K562 (cell line): ENCODE measurements at regions not wholly inside any gene's neighbourhood (a gene's known extent, or its start where the extent isn't known, plus 50 kb on each side); places are given as distances from the start of the nearest gene placed in this dataset.

Experiments used
- ATAC-seq: fragments of 200-7000 bp; cut with Tn5 transposase; 3 replicates; pipeline ENCODE4 v1.9.1; 2020; ENCODE audit warnings: moderate library complexity
- BruUV-seq: library from RNA; stranded (reverse); fragments of 400-500 nt; replicated peaks from 2 replicates; lab custom pipeline; 2021; lab: Mats Ljungman, UMichigan
- CTCF ChIA-PET: fragments of 300-600 bp; formaldehyde crosslinking; extraction: SDS; loops from one replicate; lab custom pipeline; 2021; ENCODE audit warnings: low intra/inter-chr PET ratio; lab: Yijun Ruan, JAX
- POLR2A ChIA-PET: fragments of 300-600, 350-650 bp; sonication (Branson Sonifier 250); formaldehyde crosslinking; extraction: SDS; loops from one replicate; lab custom pipeline; 2021; ENCODE audit warnings: antibody characterized with exemption, inconsistent platforms; lab: Yijun Ruan, JAX
- DNase-seq, 4 experiments: peaks; one replicate each; pipeline versions ENCODE4 v3.0.0 to v3.0.0-alpha.2; 2011 to 2018; ENCODE audit warnings: low spot score in 3 of 4, mixed read lengths in 3 of 4; ENCODE audit errors: extremely low read depth in 1 of 4
- FAIRE-seq: peaks from 2 replicates; lab custom pipeline; 2011; peaks lifted over from hg19 to GRCh38; lab: Jason Lieb, UNC
- H2AFZ ChIP-seq: 2 replicates; pipeline ENCODE4 v1.6.0; 2011; ENCODE audit warnings: low read depth, low read length, control low read depth, inconsistent platforms
- H3K27ac ChIP-seq: fragments of 200-600 bp; 3 replicates; pipeline ENCODE4 v1.8.0; 2011; ENCODE audit warnings: low read depth, mild to moderate bottlenecking, control low read depth, inconsistent platforms, low read length, moderate library complexity, mixed read lengths; ENCODE audit errors: extremely low read depth
- H3K27me3 ChIP-seq, 2 experiments: fragments of 300-600 bp in 1 of 2; 2 replicates in 1 of 2; 3 replicates in 1 of 2; pipeline versions ENCODE4 v1.6.0 to v1.8.0; 2011; ENCODE audit warnings: inconsistent platforms in 2 of 2, low read length in 2 of 2, mild to moderate bottlenecking in 1 of 2, mixed read lengths in 1 of 2, moderate library complexity in 1 of 2; ENCODE audit not compliant: control insufficient read depth in 2 of 2, insufficient read depth in 2 of 2
- H3K36me3 ChIP-seq: fragments of 300-600 bp; 3 replicates; pipeline ENCODE4 v1.8.0; 2011; ENCODE audit warnings: mild to moderate bottlenecking, low read length, inconsistent platforms; ENCODE audit not compliant: control insufficient read depth, insufficient read depth
- H3K4me1 ChIP-seq, 2 experiments: fragments of 200-600 bp in 1 of 2; replicated peaks in 1 of 2; 2 replicates in 1 of 2; 3 replicates in 1 of 2; pipeline versions ENCODE4 v1.5.1 to v1.8.0; 2011; ENCODE audit warnings: inconsistent platforms in 2 of 2, low read length in 2 of 2, mild to moderate bottlenecking in 1 of 2, mixed read lengths in 1 of 2, moderate library complexity in 1 of 2; ENCODE audit not compliant: control insufficient read depth in 2 of 2, insufficient read depth in 2 of 2
- H3K4me2 ChIP-seq: 2 replicates; pipeline ENCODE4 v1.6.1; 2011; ENCODE audit warnings: low read length, control low read depth, inconsistent platforms, mixed read lengths; ENCODE audit not compliant: insufficient read depth
- H3K4me3 ChIP-seq: fragments of 200-600 bp; sonication (generic), shearing (Covaris generic); 2 replicates; pipeline ENCODE4 v1.5.1; 2016; ENCODE audit warnings: control low read depth, inconsistent platforms
- H3K79me2 ChIP-seq: fragments of 200-600 bp; 3 replicates; pipeline ENCODE4 v1.8.0; 2011; ENCODE audit warnings: low read length, inconsistent platforms; ENCODE audit not compliant: control insufficient read depth, insufficient read depth
- H3K9ac ChIP-seq, 2 experiments: 2 replicates each; pipeline versions ENCODE4 v1.6.0 to v1.6.1; 2011; ENCODE audit warnings: low read depth in 2 of 2, low read length in 2 of 2, control low read depth in 1 of 2, inconsistent platforms in 1 of 2, mild to moderate bottlenecking in 1 of 2, mixed read lengths in 1 of 2; ENCODE audit not compliant: insufficient read depth in 1 of 2
- H3K9me1 ChIP-seq: one replicate; pipeline ENCODE4 v1.6.0; 2011; ENCODE audit warnings: inconsistent platforms, mild to moderate bottlenecking, low read length, moderate library complexity; ENCODE audit not compliant: control insufficient read depth, insufficient read depth
- H3K9me3 ChIP-seq: replicated peaks from 2 replicates; pipeline ENCODE4 v1.5.1; 2011; ENCODE audit warnings: low read depth, low read length, inconsistent platforms; ENCODE audit not compliant: control insufficient read depth, insufficient read depth
- H4K20me1 ChIP-seq: replicated peaks from 2 replicates; pipeline ENCODE4 v1.6.1; 2011; ENCODE audit warnings: low read length, inconsistent platforms, mixed read lengths; ENCODE audit not compliant: control insufficient read depth, insufficient read depth
- ADNP ChIP-seq: fragments of 200-800 bp; sonication (Bioruptor generic); IDR thresholded peaks from 2 replicates; pipeline ENCODE4 v1.6.1; 2016; ENCODE audit warnings: missing genetic modification characterization, missing compliant biosample characterization
- CHCHD3 ChIP-seq: fragments of 250-450 bp; sonication (Bioruptor Pico); IDR thresholded peaks from 2 replicates; pipeline ENCODE4 v2.1.2; 2022; ENCODE audit warnings: mild to moderate bottlenecking
- EP300 ChIP-seq: IDR thresholded peaks from 2 replicates; pipeline ENCODE4 v1.6.1; 2012; ENCODE audit warnings: low read length, improper control_type of control experiment
- KLF6 ChIP-seq: fragments of 250-450 bp; sonication (Bioruptor Pico); IDR thresholded peaks from 2 replicates; pipeline ENCODE4 v1.4.0; 2020; ENCODE audit warnings: mild to moderate bottlenecking, moderate library complexity, borderline replicate concordance
- ZNF232 ChIP-seq: sonication (generic); formaldehyde crosslinking; IDR thresholded peaks from 2 replicates; pipeline ENCODE4 v1.8.0; 2022; ENCODE audit warnings: mild to moderate bottlenecking, missing genetic modification reagents
- ZNF57 ChIP-seq: fragments of 450-650 bp; formaldehyde crosslinking; IDR thresholded peaks from 2 replicates; pipeline ENCODE4 v1.4.0; 2020; ENCODE audit warnings: mild to moderate bottlenecking, moderate library complexity
- ZNF77 ChIP-seq: fragments of 250-450 bp; sonication (Bioruptor Pico); IDR thresholded peaks from 2 replicates; pipeline ENCODE4 v1.5.0; 2020
- WGBS: fragments of 100-300 bp; shearing (Covaris generic); methylation state at CpG from one replicate; pipeline ENCODE4 v1.1.6; 2016; ENCODE audit warnings: low coverage, mixed read lengths; ENCODE audit not compliant: insufficient coverage; ENCODE audit errors: missing lambda C conversion rate; 5-methylcytosine and 5-hydroxymethylcytosine counted together
- in situ Hi-C: fragments of 300-500 bp; cut with MboI; formaldehyde crosslinking; loops from 4 replicates; pipeline ENCODE4 v1.15.0; 2018; ENCODE audit warnings: inconsistent platforms, mixed read lengths
- intact Hi-C: fragments of 100-400 bp; cut with micrococcal nuclease; formaldehyde crosslinking; loops from 2 replicates; pipeline ENCODE4 v1.14.2; 2022
- TF ChIP-seq, protein P1 (sequence below): fragments of 450-650 bp; IDR thresholded peaks from 2 replicates; pipeline ENCODE4 v1.6.1; 2017; ENCODE audit warnings: antibody characterized with exemption
- TF ChIP-seq, protein P2 (sequence below): fragments of 450-650 bp; IDR thresholded peaks from 2 replicates; pipeline ENCODE4 v1.6.1; 2017; ENCODE audit warnings: antibody characterized with exemption, mild to moderate bottlenecking

DNA sequence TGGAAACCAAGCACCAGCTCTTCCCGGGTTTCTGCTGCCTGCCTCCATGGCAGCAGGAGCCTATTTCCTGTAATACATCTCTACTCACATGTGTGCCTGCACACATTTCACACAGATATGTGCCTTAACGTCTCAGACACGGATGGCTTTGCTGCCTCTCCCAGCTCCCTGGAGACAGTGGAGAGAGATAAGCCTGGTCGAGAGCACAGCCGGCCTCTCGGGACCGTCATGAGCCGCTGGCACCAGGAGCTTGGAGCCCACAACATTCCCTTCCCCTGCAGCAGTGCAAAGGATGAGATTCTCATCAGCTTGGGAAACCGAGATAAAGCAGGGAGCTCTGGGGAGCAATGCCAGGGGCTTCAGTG is 587.7 kb downstream of the BRD1 start (continued):
- TF ChIP-seq, protein P1, sequence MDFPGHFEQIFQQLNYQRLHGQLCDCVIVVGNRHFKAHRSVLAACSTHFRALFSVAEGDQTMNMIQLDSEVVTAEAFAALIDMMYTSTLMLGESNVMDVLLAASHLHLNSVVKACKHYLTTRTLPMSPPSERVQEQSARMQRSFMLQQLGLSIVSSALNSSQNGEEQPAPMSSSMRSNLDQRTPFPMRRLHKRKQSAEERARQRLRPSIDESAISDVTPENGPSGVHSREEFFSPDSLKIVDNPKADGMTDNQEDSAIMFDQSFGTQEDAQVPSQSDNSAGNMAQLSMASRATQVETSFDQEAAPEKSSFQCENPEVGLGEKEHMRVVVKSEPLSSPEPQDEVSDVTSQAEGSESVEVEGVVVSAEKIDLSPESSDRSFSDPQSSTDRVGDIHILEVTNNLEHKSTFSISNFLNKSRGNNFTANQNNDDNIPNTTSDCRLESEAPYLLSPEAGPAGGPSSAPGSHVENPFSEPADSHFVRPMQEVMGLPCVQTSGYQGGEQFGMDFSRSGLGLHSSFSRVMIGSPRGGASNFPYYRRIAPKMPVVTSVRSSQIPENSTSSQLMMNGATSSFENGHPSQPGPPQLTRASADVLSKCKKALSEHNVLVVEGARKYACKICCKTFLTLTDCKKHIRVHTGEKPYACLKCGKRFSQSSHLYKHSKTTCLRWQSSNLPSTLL: no peak
- TF ChIP-seq ZNF77 (CRISPR knock-in tag) (no peak), CHCHD3 (CRISPR knock-in tag) (no peak), EP300 (no peak), ZNF232 (no peak)

DNA sequence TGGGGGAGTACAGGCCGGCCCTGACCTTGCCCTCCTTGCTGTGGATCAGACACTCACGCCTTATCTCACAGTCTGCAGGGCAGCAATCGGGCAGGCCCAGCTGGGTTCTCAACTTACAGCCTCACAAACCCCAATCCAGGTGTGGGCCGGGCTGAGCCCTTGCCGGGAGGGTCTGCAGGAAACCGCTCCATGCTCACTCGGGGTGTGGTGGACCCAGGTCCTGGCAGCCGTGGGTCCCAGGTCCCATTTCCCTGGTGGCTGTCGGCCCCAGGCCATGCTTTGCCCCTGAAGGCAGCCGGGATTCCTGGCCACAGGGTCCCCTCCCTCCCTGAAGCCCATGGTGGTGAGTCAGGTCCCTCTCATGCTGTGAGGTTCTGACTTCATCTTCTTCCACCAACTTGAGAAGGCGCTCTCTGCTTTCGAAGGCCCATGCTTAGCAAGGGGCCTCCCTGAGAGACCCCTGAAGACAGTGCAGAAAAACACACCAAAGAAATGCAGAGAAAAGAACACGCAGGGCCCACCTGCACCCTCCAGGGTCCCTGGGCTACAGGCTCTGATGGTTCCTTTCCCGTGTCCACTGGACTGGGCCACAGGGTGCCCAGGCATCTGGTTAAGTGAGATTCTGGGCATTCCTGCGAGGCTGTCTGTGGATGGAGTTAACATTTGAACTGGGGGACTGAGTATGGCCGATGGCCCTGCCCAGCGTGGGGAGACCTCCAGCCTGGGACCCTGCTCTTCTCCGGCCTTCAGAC is 588.2 kb downstream of the BRD1 start:
- intact Hi-C loops: no loop called here
- CTCF ChIA-PET: no interaction called here
- TF ChIP-seq, protein P2, sequence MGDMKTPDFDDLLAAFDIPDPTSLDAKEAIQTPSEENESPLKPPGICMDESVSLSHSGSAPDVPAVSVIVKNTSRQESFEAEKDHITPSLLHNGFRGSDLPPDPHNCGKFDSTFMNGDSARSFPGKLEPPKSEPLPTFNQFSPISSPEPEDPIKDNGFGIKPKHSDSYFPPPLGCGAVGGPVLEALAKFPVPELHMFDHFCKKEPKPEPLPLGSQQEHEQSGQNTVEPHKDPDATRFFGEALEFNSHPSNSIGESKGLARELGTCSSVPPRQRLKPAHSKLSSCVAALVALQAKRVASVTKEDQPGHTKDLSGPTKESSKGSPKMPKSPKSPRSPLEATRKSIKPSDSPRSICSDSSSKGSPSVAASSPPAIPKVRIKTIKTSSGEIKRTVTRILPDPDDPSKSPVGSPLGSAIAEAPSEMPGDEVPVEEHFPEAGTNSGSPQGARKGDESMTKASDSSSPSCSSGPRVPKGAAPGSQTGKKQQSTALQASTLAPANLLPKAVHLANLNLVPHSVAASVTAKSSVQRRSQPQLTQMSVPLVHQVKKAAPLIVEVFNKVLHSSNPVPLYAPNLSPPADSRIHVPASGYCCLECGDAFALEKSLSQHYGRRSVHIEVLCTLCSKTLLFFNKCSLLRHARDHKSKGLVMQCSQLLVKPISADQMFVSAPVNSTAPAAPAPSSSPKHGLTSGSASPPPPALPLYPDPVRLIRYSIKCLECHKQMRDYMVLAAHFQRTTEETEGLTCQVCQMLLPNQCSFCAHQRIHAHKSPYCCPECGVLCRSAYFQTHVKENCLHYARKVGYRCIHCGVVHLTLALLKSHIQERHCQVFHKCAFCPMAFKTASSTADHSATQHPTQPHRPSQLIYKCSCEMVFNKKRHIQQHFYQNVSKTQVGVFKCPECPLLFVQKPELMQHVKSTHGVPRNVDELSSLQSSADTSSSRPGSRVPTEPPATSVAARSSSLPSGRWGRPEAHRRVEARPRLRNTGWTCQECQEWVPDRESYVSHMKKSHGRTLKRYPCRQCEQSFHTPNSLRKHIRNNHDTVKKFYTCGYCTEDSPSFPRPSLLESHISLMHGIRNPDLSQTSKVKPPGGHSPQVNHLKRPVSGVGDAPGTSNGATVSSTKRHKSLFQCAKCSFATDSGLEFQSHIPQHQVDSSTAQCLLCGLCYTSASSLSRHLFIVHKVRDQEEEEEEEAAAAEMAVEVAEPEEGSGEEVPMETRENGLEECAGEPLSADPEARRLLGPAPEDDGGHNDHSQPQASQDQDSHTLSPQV: no peak
- TF ChIP-seq ADNP (tag) (no peak), ZNF57 (CRISPR knock-in tag) (no peak), KLF6 (no peak)

More for the DNA sequence above, 588.2 kb downstream of the BRD1 start:
- no peaks in the 10 kb centered on the region for H4K20me1 ChIP-seq
- BruUV-seq: no TSS peak
- H3K79me2 ChIP-seq: no peaks in the 10 kb centered on the region
- H3K4me3 ChIP-seq: no peak overlapping the region
- no peak overlapping the region for H2AFZ ChIP-seq
- no peak overlapping the region for H3K9ac ChIP-seq
- WGBS: 0% methylated on average over 13 of the region's 18 CpGs
- H3K9me1 ChIP-seq: peaks cover 2% of the 10 kb centered on the region
- POLR2A ChIA-PET: interaction anchor here (0.6 kb wide), 1 partner anchor 317 kb away, joined by 6 read pairs; no protein-coding TSS in a partner anchor
- H3K4me1 ChIP-seq: no peaks in the 10 kb centered on the region
- no peaks in the 10 kb centered on the region for H3K9me3 ChIP-seq
- no peak for ATAC-seq
- in situ Hi-C loops: no loop called here
- FAIRE-seq: no peak
- H3K36me3 ChIP-seq: no peaks in the 10 kb centered on the region
- no peak overlapping the region for H3K4me2 ChIP-seq
- no peak overlapping the region for H3K27ac ChIP-seq
- no peaks in the 10 kb centered on the region; a peak in 1 of 5 replicates for H3K27me3 ChIP-seq
- DNase-seq: no peak
